DND-41 (cell line): ENCODE measurements at regions not wholly inside any gene's neighbourhood (a gene's known extent, or its start where the extent isn't known, plus 50 kb on each side); places are given as distances from the start of the nearest gene placed in this dataset.

ENCODE experiments used
- ATAC-seq: fragments of 200-7000 bp; cut with Tn5 transposase; 3 replicates; pipeline ENCODE4 v1.9.1; 2021; ENCODE audit warnings: low read depth; ENCODE audit not compliant: insufficient read depth
- DNase-seq: peaks from one replicate; pipeline ENCODE4 v3.0.0-alpha.2; 2020
- H2AFZ ChIP-seq: 2 replicates; pipeline ENCODE4 v1.6.0; 2012; ENCODE audit warnings: low read depth, low read length
- H3K27ac ChIP-seq: 2 replicates; pipeline ENCODE4 v1.5.1; 2012; ENCODE audit warnings: low read length, inconsistent platforms
- H3K27me3 ChIP-seq: fragments of 200-600 bp; sonication (generic); 2 replicates; pipeline ENCODE4 v1.6.0; 2012; ENCODE audit warnings: low read length, mild to moderate bottlenecking, inconsistent platforms; ENCODE audit not compliant: insufficient read depth, poor library complexity
- H3K36me3 ChIP-seq: 2 replicates; pipeline ENCODE4 v1.5.1; 2012; ENCODE audit warnings: low read length, inconsistent platforms; ENCODE audit not compliant: insufficient read depth
- H3K4me1 ChIP-seq: 2 replicates; pipeline ENCODE4 v1.5.1; 2012; ENCODE audit warnings: mild to moderate bottlenecking, low read length; ENCODE audit not compliant: insufficient read depth
- H3K4me2 ChIP-seq: 2 replicates; pipeline ENCODE4 v1.6.0; 2012; ENCODE audit warnings: mild to moderate bottlenecking, moderate library complexity, low read length, inconsistent platforms; ENCODE audit not compliant: insufficient read depth
- H3K4me3 ChIP-seq, 2 experiments: fragments of 200-600 bp in 1 of 2; shearing (Covaris generic) in 1 of 2; 2 replicates each; pipeline ENCODE4 v1.5.1; 2012 to 2016; ENCODE audit warnings: inconsistent platforms in 2 of 2, low read length in 2 of 2, mild to moderate bottlenecking in 2 of 2, low read depth in 1 of 2, moderate library complexity in 1 of 2
- H3K79me2 ChIP-seq: 2 replicates; pipeline ENCODE4 v1.6.0; 2012; ENCODE audit warnings: low read length, inconsistent platforms; ENCODE audit not compliant: insufficient read depth
- H3K9ac ChIP-seq: 2 replicates; pipeline ENCODE4 v1.6.0; 2012; ENCODE audit warnings: low read depth, mild to moderate bottlenecking, inconsistent platforms, low read length, moderate library complexity
- H3K9me3 ChIP-seq: 2 replicates; pipeline ENCODE4 v1.5.1; 2012; ENCODE audit warnings: low read length, moderate library complexity, mild to moderate bottlenecking, inconsistent platforms; ENCODE audit not compliant: insufficient read depth, severe bottlenecking
- H4K20me1 ChIP-seq: 2 replicates; pipeline ENCODE4 v1.6.0; 2012; ENCODE audit warnings: low read length; ENCODE audit not compliant: insufficient read depth
- CTCF ChIP-seq: IDR thresholded peaks from 2 replicates; pipeline ENCODE4 v1.5.1; 2012; ENCODE audit warnings: borderline replicate concordance, low read length, moderate library complexity, mild to moderate bottlenecking; ENCODE audit not compliant: poor library complexity, severe bottlenecking; ENCODE audit errors: extremely low read depth
- EZH2 ChIP-seq: IDR thresholded peaks from 3 replicates; pipeline ENCODE4 v1.6.1; 2012; ENCODE audit warnings: borderline replicate concordance, low read depth, mild to moderate bottlenecking, moderate library complexity, low read length, inconsistent platforms; ENCODE audit not compliant: severe bottlenecking

DNA sequence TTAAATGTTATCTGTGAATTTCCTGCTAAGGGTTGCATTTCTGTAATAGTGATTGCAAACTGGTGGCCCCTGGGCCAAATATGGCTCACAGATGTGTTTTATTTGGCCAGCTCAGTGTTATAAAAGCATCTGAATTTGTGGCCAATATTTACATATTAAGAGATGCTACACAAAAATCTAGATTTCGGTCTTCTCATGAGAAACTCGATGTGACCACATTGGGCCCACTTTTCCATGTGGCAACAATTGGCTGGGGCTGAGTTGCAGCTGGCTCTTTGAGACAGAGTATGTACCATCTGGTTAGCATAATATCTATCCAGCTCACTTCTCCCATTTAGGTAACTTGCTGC, 244.5 kb upstream of the POU2AF2 start:
- Histone ChIP-seq H3K79me2 (no peaks in the 10 kb centered on the region), H3K4me2 (no peak overlapping the region), H3K36me3 (no peaks in the 10 kb centered on the region), H3K9me3 (no peaks in the 10 kb centered on the region), H3K4me3 (no peak overlapping the region), H4K20me1 (no peaks in the 10 kb centered on the region), H3K27me3 (no peaks in the 10 kb centered on the region), H3K9ac (no peak overlapping the region), H3K4me1 (no peaks in the 10 kb centered on the region), H2AFZ (no peak overlapping the region), H3K27ac (no peak overlapping the region)
- no peak for DNase-seq
- TF ChIP-seq EZH2 (no peak), CTCF (no peak)
- ATAC-seq = no peak

DNA sequence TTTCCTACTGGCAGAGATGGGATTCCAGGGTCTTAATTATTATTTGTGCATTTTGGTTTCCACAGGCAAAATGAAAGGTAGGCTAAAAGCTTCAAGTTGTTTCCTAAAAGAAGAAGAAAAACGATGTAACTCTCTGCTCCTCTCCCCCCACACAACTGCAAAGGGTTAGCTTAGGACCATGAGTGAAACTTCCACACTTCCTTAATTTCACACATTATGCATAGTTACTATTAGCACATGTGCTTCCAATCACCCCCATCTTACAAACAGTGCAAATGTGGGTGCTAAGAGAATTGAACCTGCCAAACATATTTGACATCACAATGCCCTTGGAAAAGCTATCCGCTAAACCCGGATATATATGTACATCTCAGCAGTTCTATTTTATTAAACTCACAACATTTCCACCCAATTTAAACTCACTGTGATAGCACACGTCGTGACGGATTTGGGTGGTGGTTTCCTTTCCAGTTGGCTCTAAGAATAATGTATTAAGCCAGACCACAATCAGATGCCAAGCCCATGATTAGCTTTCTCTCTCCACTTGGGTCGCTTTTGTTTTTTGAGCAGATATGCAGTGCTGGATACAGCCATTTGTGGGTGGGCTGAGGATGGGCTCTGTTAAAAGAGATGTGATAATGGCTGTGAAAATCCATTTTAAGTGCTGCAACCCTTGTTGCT, 245.0 kb upstream of the POU2AF2 start:
- H3K36me3 ChIP-seq = no peaks in the 10 kb centered on the region
- H3K27ac ChIP-seq = no peak overlapping the region
- H3K4me3 ChIP-seq = no peak overlapping the region
- no peaks in the 10 kb centered on the region for H3K79me2 ChIP-seq
- H3K4me1 ChIP-seq = no peaks in the 10 kb centered on the region
- no peak overlapping the region for H2AFZ ChIP-seq
- H3K4me2 ChIP-seq = no peak overlapping the region
- no peak overlapping the region for H3K9ac ChIP-seq
- DNase-seq (no peak), ATAC-seq (no peak)
- H4K20me1 ChIP-seq = no peaks in the 10 kb centered on the region
- TF ChIP-seq EZH2 (no peak), CTCF (no peak)
- no peaks in the 10 kb centered on the region for H3K27me3 ChIP-seq
- H3K9me3 ChIP-seq = no peaks in the 10 kb centered on the region

DNA sequence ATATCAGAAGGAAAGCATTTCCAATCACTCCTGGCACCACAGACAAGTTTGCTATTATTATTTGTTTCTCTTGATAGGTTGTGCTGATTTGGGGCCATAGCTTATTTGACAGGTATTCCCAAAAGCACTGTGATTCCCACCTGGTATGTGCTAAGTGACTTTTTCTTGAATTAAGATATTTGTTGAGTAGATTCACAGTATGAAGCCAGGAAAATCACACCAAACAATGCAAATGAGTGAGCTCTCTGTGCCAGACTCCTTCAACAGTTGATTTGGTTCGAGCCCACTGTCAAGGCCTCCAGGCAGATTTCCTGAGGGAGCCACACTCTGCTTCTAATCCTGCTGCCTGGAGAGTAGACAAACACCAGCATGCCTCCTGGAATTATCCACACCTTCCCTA, 253.0 kb upstream of the POU2AF2 start:
- no peaks in the 10 kb centered on the region for H3K9me3 ChIP-seq
- H2AFZ ChIP-seq = no peak overlapping the region
- H3K4me2 ChIP-seq = no peak overlapping the region
- no peak overlapping the region for H3K9ac ChIP-seq
- no peaks in the 10 kb centered on the region for H4K20me1 ChIP-seq
- TF ChIP-seq CTCF = no peak
- TF ChIP-seq EZH2 = no peak
- no peak overlapping the region for H3K27ac ChIP-seq
- no peak for ATAC-seq
- H3K4me3 ChIP-seq = no peak overlapping the region
- no peaks in the 10 kb centered on the region for H3K4me1 ChIP-seq
- H3K79me2 ChIP-seq = no peaks in the 10 kb centered on the region
- DNase-seq = no peak
- H3K27me3 ChIP-seq = no peaks in the 10 kb centered on the region
- H3K36me3 ChIP-seq = no peaks in the 10 kb centered on the region
